OCI-LY1 (cell line): ENCODE measurements at regions not wholly inside any gene's neighbourhood (a gene's known extent, or its start where the extent isn't known, plus 50 kb on each side); places are given as distances from the start of the nearest gene placed in this dataset.
"Not testable (repeated sequence)": the region's sequence is repeated elsewhere in the genome, so short reads cannot be mapped to it uniquely, and the experiment has no call there.

Experiments used
- H2AFZ ChIP-seq: fragments of 200-600 bp; sonication (generic), shearing (Covaris generic); 2 replicates; pipeline ENCODE4 v1.6.0; 2014; ENCODE audit warnings: antibody characterized with exemption, mild to moderate bottlenecking, low read length
- H3F3A ChIP-seq: fragments of 200-600 bp; sonication (generic), shearing (Covaris generic); 2 replicates; pipeline ENCODE4 v1.6.0; 2014; ENCODE audit warnings: mild to moderate bottlenecking, antibody characterized with exemption, low read length, moderate library complexity; ENCODE audit not compliant: insufficient read depth
- H3K27ac ChIP-seq: fragments of 200-600 bp; sonication (generic); 2 replicates; pipeline ENCODE4 v1.5.1; 2014; ENCODE audit warnings: low read length, mixed run types, mild to moderate bottlenecking, low read depth; ENCODE audit not compliant: poor library complexity, severe bottlenecking
- H3K27me3 ChIP-seq: fragments of 200-600 bp; sonication (generic); 2 replicates; pipeline ENCODE4 v1.6.0; 2014; ENCODE audit warnings: antibody characterized with exemption, mild to moderate bottlenecking, low read length, moderate library complexity; ENCODE audit not compliant: insufficient read depth
- H3K36me3 ChIP-seq: fragments of 200-600 bp; sonication (generic); 2 replicates; pipeline ENCODE4 v1.6.1; 2014; ENCODE audit warnings: mild to moderate bottlenecking, antibody characterized with exemption, low read length, moderate library complexity, mixed read lengths; ENCODE audit not compliant: insufficient read depth
- H3K4me1 ChIP-seq: fragments of 200-600 bp; sonication (generic); 2 replicates; pipeline ENCODE4 v1.5.1; 2014; ENCODE audit warnings: mild to moderate bottlenecking, low read length, moderate library complexity; ENCODE audit not compliant: insufficient read depth, severe bottlenecking
- H3K4me2 ChIP-seq: fragments of 200-600 bp; sonication (generic), shearing (Covaris generic); 2 replicates; pipeline ENCODE4 v1.6.1; 2014; ENCODE audit warnings: low read length
- H3K4me3 ChIP-seq: fragments of 200-600 bp; sonication (generic); 2 replicates; pipeline ENCODE4 v1.5.1; 2014; ENCODE audit warnings: low read length, low read depth, mild to moderate bottlenecking, mixed read lengths; ENCODE audit not compliant: poor library complexity, severe bottlenecking
- H3K79me2 ChIP-seq: fragments of 200-600 bp; shearing (Covaris generic); 2 replicates; pipeline ENCODE4 v1.6.1; 2016; ENCODE audit warnings: mixed run types, low read length, mixed read lengths; ENCODE audit not compliant: insufficient read depth
- H3K9ac ChIP-seq: fragments of 200-600 bp; sonication (generic), shearing (Covaris generic); 2 replicates; pipeline ENCODE4 v1.6.1; 2014; ENCODE audit warnings: mild to moderate bottlenecking, low read length, mixed read lengths
- H3K9me2 ChIP-seq: fragments of 200-600 bp; sonication (generic), shearing (Covaris generic); 2 replicates; pipeline ENCODE4 v1.6.1; 2014; ENCODE audit warnings: low read depth, mild to moderate bottlenecking, low read length, mixed read lengths
- H3K9me3 ChIP-seq: fragments of 200-600 bp; shearing (Covaris generic); 2 replicates; pipeline ENCODE4 v1.6.1; 2014; ENCODE audit warnings: low read length, mixed read lengths
- H4K20me1 ChIP-seq: fragments of 200-600 bp; sonication (generic), shearing (Covaris generic); 2 replicates; pipeline ENCODE4 v1.6.0; 2016; ENCODE audit warnings: mild to moderate bottlenecking, low read length; ENCODE audit not compliant: insufficient read depth
- CTCF ChIP-seq: fragments of 200-600 bp; sonication (generic), shearing (Covaris generic); IDR thresholded peaks from 2 replicates; pipeline ENCODE4 v1.5.1; 2017; ENCODE audit warnings: mild to moderate bottlenecking, antibody characterized with exemption, low read length, moderate library complexity, mixed read lengths
- EZH2 ChIP-seq: fragments of 200-600 bp; sonication (generic), shearing (Covaris generic); IDR thresholded peaks from 2 replicates; pipeline ENCODE4 v1.8.0; 2017; ENCODE audit warnings: borderline replicate concordance, mixed run types, mild to moderate bottlenecking, antibody characterized with exemption, low read length, moderate library complexity, mixed read lengths

- Histone ChIP-seq H3K9me3 (no peaks in the 10 kb centered on the region), H3K36me3 (no peaks in the 10 kb centered on the region), H3K27me3 (no peaks in the 10 kb centered on the region), H3K4me2 (no peak overlapping the region), H3K9ac (no peak overlapping the region), H3F3A (no peaks in the 10 kb centered on the region), H2AFZ (no peak overlapping the region), H3K79me2 (no peaks in the 10 kb centered on the region), H4K20me1 (no peaks in the 10 kb centered on the region), H3K4me1 (no peaks in the 10 kb centered on the region), H3K27ac (no peak overlapping the region), H3K4me3 (no peak overlapping the region), H3K9me2 (no peaks in the 10 kb centered on the region)
- TF ChIP-seq CTCF (no peak), EZH2 (no peak)
These were observed 572.3 kb downstream of the RAB28 start for GRCh38 chr4:12911750-12912358.

- H3K9ac ChIP-seq, H3K4me3 ChIP-seq, H2AFZ ChIP-seq, H3K4me1 ChIP-seq, H3K27me3 ChIP-seq, H3K27ac ChIP-seq, H3K9me2 ChIP-seq, H4K20me1 ChIP-seq, H3K79me2 ChIP-seq, H3K36me3 ChIP-seq, H3F3A ChIP-seq, H3K9me3 ChIP-seq, H3K4me2 ChIP-seq: not testable (repeated sequence)
These were observed 580.5 kb downstream of the RAB28 start for GRCh38 chr4:12903640-12904039.

GRCh38 chr4:12902735-12903134 lies 581.4 kb downstream of the RAB28 start:
- H3K9ac ChIP-seq = no peak overlapping the region
- H2AFZ ChIP-seq = no peak overlapping the region
- H3K9me3 ChIP-seq = no peaks in the 10 kb centered on the region
- H3K9me2 ChIP-seq = no peaks in the 10 kb centered on the region
- no peak overlapping the region for H3K4me3 ChIP-seq
- H3K27ac ChIP-seq = no peak overlapping the region
- TF ChIP-seq CTCF (no peak), EZH2 (no peak)
- H3K27me3 ChIP-seq = no peaks in the 10 kb centered on the region
- no peaks in the 10 kb centered on the region for H3K79me2 ChIP-seq
- H3K4me2 ChIP-seq = no peak overlapping the region
- H3K4me1 ChIP-seq = no peaks in the 10 kb centered on the region
- no peaks in the 10 kb centered on the region for H3F3A ChIP-seq
- H4K20me1 ChIP-seq = no peaks in the 10 kb centered on the region
- H3K36me3 ChIP-seq = no peaks in the 10 kb centered on the region

GRCh38 chr4:12897954-12898353 lies 586.2 kb downstream of the RAB28 start:
- Histone ChIP-seq H3K9me3 (no peaks in the 10 kb centered on the region), H3K79me2 (no peaks in the 10 kb centered on the region), H3K27me3 (no peaks in the 10 kb centered on the region), H3K4me3 (no peak overlapping the region), H3K27ac (no peak overlapping the region), H3K4me1 (no peaks in the 10 kb centered on the region), H2AFZ (no peak overlapping the region), H3K9ac (no peak overlapping the region), H4K20me1 (no peaks in the 10 kb centered on the region), H3K36me3 (no peaks in the 10 kb centered on the region), H3K9me2 (no peaks in the 10 kb centered on the region), H3K4me2 (no peak overlapping the region), H3F3A (no peaks in the 10 kb centered on the region)
- no peak for TF ChIP-seq CTCF
- TF ChIP-seq EZH2 = no peak
